MCF 10A (cell line): ENCODE measurements at regions not wholly inside any gene's neighbourhood (a gene's known extent, or its start where the extent isn't known, plus 50 kb on each side); places are given as distances from the start of the nearest gene placed in this dataset.

Source experiments
- BruUV-seq: library from RNA; stranded (reverse); fragments of 400-500 nt; replicated peaks from 2 replicates; lab custom pipeline; 2021; lab: Mats Ljungman, UMichigan
- CTCF ChIA-PET: fragments of 300-600 bp; sonication (Branson Sonifier 250); formaldehyde crosslinking; extraction: SDS; loops from one replicate; lab custom pipeline; 2021; ENCODE audit warnings: antibody characterized with exemption, inconsistent platforms; lab: Yijun Ruan, JAX
- POLR2A ChIA-PET: fragments of 300-600, 350-650 bp; sonication (Branson Sonifier 250); formaldehyde crosslinking; extraction: SDS; loops from one replicate; lab custom pipeline; 2020; ENCODE audit warnings: antibody characterized with exemption, inconsistent platforms; lab: Yijun Ruan, JAX
- DNase-seq: peaks from one replicate; pipeline ENCODE4 v3.0.0-alpha.2; 2018; ENCODE audit not compliant: unreplicated experiment
- H3K27ac Mint-ChIP-seq: one replicate; pipeline ENCODE4 v1.8.0; 2022; ENCODE audit warnings: mild to moderate bottlenecking, low read depth, mixed read lengths; ENCODE audit not compliant: unreplicated experiment
- H3K27me3 Mint-ChIP-seq: one replicate; pipeline ENCODE4 v1.8.0; 2022; ENCODE audit warnings: mixed read lengths; ENCODE audit not compliant: insufficient read depth, unreplicated experiment
- H3K36me3 Mint-ChIP-seq: one replicate; pipeline ENCODE4 v1.8.0; 2022; ENCODE audit warnings: mild to moderate bottlenecking, moderate library complexity, mixed read lengths; ENCODE audit not compliant: insufficient read depth, unreplicated experiment
- H3K4me1 Mint-ChIP-seq: one replicate; pipeline ENCODE4 v1.8.0; 2022; ENCODE audit warnings: mixed read lengths; ENCODE audit not compliant: insufficient read depth, unreplicated experiment
- H3K4me3 Mint-ChIP-seq: one replicate; pipeline ENCODE4 v1.8.0; 2022; ENCODE audit warnings: mild to moderate bottlenecking, moderate library complexity, mixed read lengths; ENCODE audit not compliant: unreplicated experiment
- H3K9me3 Mint-ChIP-seq: one replicate; pipeline ENCODE4 v1.8.0; 2022; ENCODE audit warnings: mixed read lengths; ENCODE audit not compliant: unreplicated experiment
- CTCF ChIP-seq: fragments of 200-600 bp; IDR thresholded peaks from one replicate; pipeline ENCODE4 v1.8.0; 2022; ENCODE audit warnings: antibody characterized with exemption, mild to moderate bottlenecking; ENCODE audit not compliant: unreplicated experiment
- intact Hi-C: fragments of 100-400 bp; cut with micrococcal nuclease; formaldehyde crosslinking; loops from 2 replicates; pipeline ENCODE4 v1.14.1; 2022

- Mint-ChIP-seq H3K4me3 (no peak overlapping the region), H3K36me3 (no peaks in the 10 kb centered on the region), H3K4me1 (no peaks in the 10 kb centered on the region), H3K27me3 (no peaks in the 10 kb centered on the region), H3K27ac (no peak overlapping the region), H3K9me3 (no peaks in the 10 kb centered on the region)
- intact Hi-C loops = no loop called here
- no peak for DNase-seq
- BruUV-seq = no TSS peak
- TF ChIP-seq CTCF = no peak
- ChIA-PET CTCF (interaction anchor here (3.1 kb wide), 1 partner anchor 12 kb away, joined by 14 read pairs; no protein-coding TSS in a partner anchor), POLR2A (no interaction called here)
Measured at GRCh38 chr18:77199707-77200106, 49.9 kb upstream of the GALR1 start.
